SU-DHL-6 (cell line): ENCODE measurements at regions not wholly inside any gene's neighbourhood (a gene's known extent, or its start where the extent isn't known, plus 50 kb on each side); places are given as distances from the start of the nearest gene placed in this dataset.

Source experiments
- H2AFZ ChIP-seq: fragments of 200-600 bp; sonication (generic); 2 replicates; pipeline ENCODE4 v1.6.1; 2014; ENCODE audit warnings: low read depth, mild to moderate bottlenecking, moderate library complexity, mixed read lengths, antibody characterized with exemption, low read length; ENCODE audit not compliant: severe bottlenecking
- H3F3A ChIP-seq: fragments of 200-600 bp; shearing (Covaris generic); 2 replicates; pipeline ENCODE4 v1.6.0; 2016; ENCODE audit warnings: antibody characterized with exemption, mild to moderate bottlenecking; ENCODE audit not compliant: insufficient read depth
- H3K27ac ChIP-seq: fragments of 200-600 bp; sonication (generic); 2 replicates; pipeline ENCODE4 v1.5.1; 2016; ENCODE audit warnings: low read depth, mild to moderate bottlenecking, low read length, moderate library complexity, mixed read lengths
- H3K27me3 ChIP-seq: fragments of 200-600 bp; sonication (generic), shearing (Covaris generic); 2 replicates; pipeline ENCODE4 v1.6.0; 2014; ENCODE audit warnings: mild to moderate bottlenecking, low read length
- H3K36me3 ChIP-seq: fragments of 200-600 bp; sonication (generic); 2 replicates; pipeline ENCODE4 v1.6.1; 2014; ENCODE audit warnings: mild to moderate bottlenecking, low read length, mixed read lengths
- H3K4me2 ChIP-seq: fragments of 300-600, 200-600 bp; shearing (Covaris generic), sonication (generic); 2 replicates; pipeline ENCODE4 v1.6.0; 2014; ENCODE audit warnings: low read length, low read depth, mild to moderate bottlenecking; ENCODE audit not compliant: poor library complexity, severe bottlenecking
- H3K4me3 ChIP-seq: fragments of 200-600 bp; sonication (generic); 2 replicates; pipeline ENCODE4 v1.5.1; 2014; ENCODE audit warnings: antibody characterized with exemption, low read length, mild to moderate bottlenecking, mixed read lengths; ENCODE audit not compliant: insufficient read depth, poor library complexity, severe bottlenecking
- H3K79me2 ChIP-seq: fragments of 200-600 bp; sonication (generic); 2 replicates; pipeline ENCODE4 v1.6.1; 2014; ENCODE audit warnings: mild to moderate bottlenecking, low read length, moderate library complexity; ENCODE audit not compliant: insufficient read depth
- H3K9ac ChIP-seq: fragments of 200-600 bp; sonication (generic); 2 replicates; pipeline ENCODE4 v1.7.0; 2014; ENCODE audit warnings: mild to moderate bottlenecking, low read length
- H3K9me2 ChIP-seq: fragments of 200-600 bp; sonication (generic); replicated peaks from 2 replicates; pipeline ENCODE4 v1.6.1; 2014; ENCODE audit warnings: low read length; ENCODE audit not compliant: insufficient read depth
- H3K9me3 ChIP-seq: fragments of 200-600 bp; sonication (generic); 2 replicates; pipeline ENCODE4 v1.6.1; 2014; ENCODE audit warnings: low read length, mixed read lengths; ENCODE audit not compliant: insufficient read depth
- H4K20me1 ChIP-seq: fragments of 200-600 bp; sonication (generic); 2 replicates; pipeline ENCODE4 v1.6.1; 2014; ENCODE audit warnings: low read depth, mild to moderate bottlenecking, antibody characterized with exemption, low read length, moderate library complexity, mixed read lengths
- EZH2phosphoT487 ChIP-seq: fragments of 200-600 bp; sonication (generic), shearing (Covaris generic); conservative IDR thresholded peaks from 2 replicates; pipeline ENCODE4 v1.6.1; 2018; ENCODE audit warnings: mild to moderate bottlenecking, antibody characterized with exemption, low read length, moderate library complexity, mixed read lengths
- TF ChIP-seq, protein P1 (sequence below): fragments of 200-600 bp; sonication (generic); IDR thresholded peaks from one replicate; pipeline ENCODE4 v1.5.1; 2017; ENCODE audit warnings: antibody characterized with exemption, mild to moderate bottlenecking, low read length, moderate library complexity; ENCODE audit not compliant: insufficient read depth, poor library complexity, severe bottlenecking

DNA sequence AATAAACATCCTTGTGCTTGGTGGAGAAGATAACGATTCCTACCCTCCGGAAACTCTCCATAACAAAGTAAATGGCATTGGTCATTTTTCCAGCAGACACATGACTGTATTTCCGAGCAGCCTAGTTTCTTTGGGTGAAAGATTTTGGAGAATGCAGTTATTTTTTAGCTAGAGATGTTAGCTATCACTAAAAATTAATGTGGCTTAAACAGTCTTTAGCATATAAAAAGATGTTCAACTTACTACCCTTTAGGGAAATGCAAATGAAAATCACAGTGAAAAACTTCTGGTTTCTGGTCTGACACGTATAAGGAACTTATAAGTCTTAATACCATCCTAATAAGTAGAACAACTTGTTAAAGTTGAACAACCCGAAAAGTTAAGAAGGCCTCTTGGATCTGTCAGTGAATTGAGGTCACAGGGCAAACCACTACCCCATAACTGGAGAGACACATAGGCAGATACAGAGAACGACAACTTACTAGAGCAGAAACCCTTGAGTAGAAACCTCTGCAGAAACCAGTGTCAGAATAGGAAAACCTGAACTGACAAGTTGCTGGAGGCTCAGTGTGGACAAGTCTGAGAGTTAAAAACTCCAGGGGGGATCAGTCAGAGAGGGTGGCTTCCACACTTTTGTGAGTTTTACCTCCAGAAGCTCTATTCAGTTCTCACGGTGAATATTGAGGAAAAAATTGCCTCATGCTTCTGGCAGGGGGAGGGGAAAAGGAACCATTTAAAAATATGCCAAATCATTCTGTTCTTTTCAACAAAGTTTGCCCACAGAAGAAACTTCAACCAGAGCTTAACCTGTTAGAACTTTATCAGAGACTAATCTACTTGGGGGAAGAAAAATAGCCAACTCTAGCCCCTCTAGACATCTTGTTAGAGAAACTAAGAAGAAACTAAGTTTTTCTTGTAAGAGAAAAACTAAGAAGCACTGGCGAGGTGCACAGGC lies 325.2 kb upstream of the RPS23 start:
- H3K9ac ChIP-seq: no peak overlapping the region
- no peak overlapping the region for H3K27ac ChIP-seq
- TF ChIP-seq, protein P1, sequence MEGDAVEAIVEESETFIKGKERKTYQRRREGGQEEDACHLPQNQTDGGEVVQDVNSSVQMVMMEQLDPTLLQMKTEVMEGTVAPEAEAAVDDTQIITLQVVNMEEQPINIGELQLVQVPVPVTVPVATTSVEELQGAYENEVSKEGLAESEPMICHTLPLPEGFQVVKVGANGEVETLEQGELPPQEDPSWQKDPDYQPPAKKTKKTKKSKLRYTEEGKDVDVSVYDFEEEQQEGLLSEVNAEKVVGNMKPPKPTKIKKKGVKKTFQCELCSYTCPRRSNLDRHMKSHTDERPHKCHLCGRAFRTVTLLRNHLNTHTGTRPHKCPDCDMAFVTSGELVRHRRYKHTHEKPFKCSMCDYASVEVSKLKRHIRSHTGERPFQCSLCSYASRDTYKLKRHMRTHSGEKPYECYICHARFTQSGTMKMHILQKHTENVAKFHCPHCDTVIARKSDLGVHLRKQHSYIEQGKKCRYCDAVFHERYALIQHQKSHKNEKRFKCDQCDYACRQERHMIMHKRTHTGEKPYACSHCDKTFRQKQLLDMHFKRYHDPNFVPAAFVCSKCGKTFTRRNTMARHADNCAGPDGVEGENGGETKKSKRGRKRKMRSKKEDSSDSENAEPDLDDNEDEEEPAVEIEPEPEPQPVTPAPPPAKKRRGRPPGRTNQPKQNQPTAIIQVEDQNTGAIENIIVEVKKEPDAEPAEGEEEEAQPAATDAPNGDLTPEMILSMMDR: no peak
- no peak for TF ChIP-seq EZH2phosphoT487

GRCh38 chr5:82601861-82602260 lies 323.7 kb upstream of the RPS23 start:
- Histone ChIP-seq H3K79me2 (no peaks in the 10 kb centered on the region), H3K4me2 (no peak overlapping the region), H3K27me3 (no peaks in the 10 kb centered on the region), H3K9ac (no peak overlapping the region), H2AFZ (no peak overlapping the region), H3K27ac (no peak overlapping the region), H3K36me3 (no peaks in the 10 kb centered on the region), H3K9me3 (no peaks in the 10 kb centered on the region), H4K20me1 (no peaks in the 10 kb centered on the region), H3F3A (no peaks in the 10 kb centered on the region), H3K4me3 (no peak overlapping the region), H3K9me2 (0 out of 2 replicates have a peak, but pooled peaks cover 4% of the 10 kb centered on the region)
- no peak for TF ChIP-seq EZH2phosphoT487
- TF ChIP-seq, protein P1: no peak

More for the DNA sequence above, 325.2 kb upstream of the RPS23 start:
- no peaks in the 10 kb centered on the region for H3F3A ChIP-seq
- H4K20me1 ChIP-seq: no peaks in the 10 kb centered on the region
- H3K4me3 ChIP-seq: no peak overlapping the region
- no peaks in the 10 kb centered on the region for H3K9me2 ChIP-seq
- no peaks in the 10 kb centered on the region for H3K27me3 ChIP-seq
- no peaks in the 10 kb centered on the region for H3K9me3 ChIP-seq
- no peak overlapping the region for H2AFZ ChIP-seq
- no peaks in the 10 kb centered on the region for H3K79me2 ChIP-seq
- no peaks in the 10 kb centered on the region for H3K36me3 ChIP-seq
- H3K4me2 ChIP-seq: no peak overlapping the region

DNA sequence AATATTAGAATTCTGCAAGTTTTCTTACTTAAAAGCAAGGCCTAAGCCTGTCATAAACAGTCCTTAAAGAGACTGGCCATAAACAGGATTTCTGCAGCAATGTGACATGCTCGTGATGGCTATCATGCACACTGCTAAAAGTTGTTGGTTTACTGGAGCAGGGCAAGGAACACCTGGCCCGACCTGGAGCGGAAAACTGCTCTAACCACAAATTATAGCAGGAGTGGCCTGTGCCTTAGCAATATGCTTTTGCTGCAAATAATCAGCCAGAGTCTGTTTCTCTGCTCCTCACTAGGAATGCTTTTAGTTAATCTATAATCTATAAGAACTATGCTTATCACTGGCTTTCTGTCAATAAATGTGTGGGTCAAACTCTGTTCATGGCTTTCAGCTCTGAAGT lies 322.9 kb upstream of the RPS23 start:
- H3K9me2 ChIP-seq: 0 out of 2 replicates have a peak, but pooled peaks cover 4% of the 10 kb centered on the region
- H4K20me1 ChIP-seq: no peaks in the 10 kb centered on the region
- no peaks in the 10 kb centered on the region for H3K36me3 ChIP-seq
- no peak overlapping the region for H3K4me3 ChIP-seq
- no peaks in the 10 kb centered on the region for H3K79me2 ChIP-seq
- TF ChIP-seq, protein P1: no peak
- no peak overlapping the region for H2AFZ ChIP-seq
- no peaks in the 10 kb centered on the region for H3F3A ChIP-seq
- no peaks in the 10 kb centered on the region for H3K9me3 ChIP-seq
- no peak overlapping the region for H3K9ac ChIP-seq
- no peaks in the 10 kb centered on the region for H3K27me3 ChIP-seq
- no peak overlapping the region for H3K27ac ChIP-seq
- H3K4me2 ChIP-seq: no peak overlapping the region
